Keratinocyte (primary cell): ENCODE measurements at regions not wholly inside any gene's neighbourhood (a gene's known extent, or its start where the extent isn't known, plus 50 kb on each side); places are given as distances from the start of the nearest gene placed in this dataset.

Experiments
- DNase-seq: peaks from one replicate; pipeline ENCODE4 v3.0.0-alpha.2; 2011; ENCODE audit warnings: low read depth, missing footprints, low spot score
- FAIRE-seq: peaks from 2 replicates; lab custom pipeline; 2011; peaks lifted over from hg19 to GRCh38; lab: Jason Lieb, UNC
- H2AFZ ChIP-seq: 2 replicates; pipeline ENCODE4 v1.6.0; 2012; ENCODE audit warnings: low read length, control low read depth, inconsistent platforms; ENCODE audit not compliant: control insufficient read depth
- H3K27ac ChIP-seq: 2 replicates; pipeline ENCODE4 v1.5.1; 2011; ENCODE audit warnings: low read length; ENCODE audit not compliant: control insufficient read depth, insufficient read depth
- H3K27me3 ChIP-seq: 3 replicates; pipeline ENCODE4 v1.6.0; 2011; ENCODE audit warnings: low read length; ENCODE audit not compliant: control insufficient read depth, insufficient read depth; ENCODE audit errors: extremely low read depth
- H3K36me3 ChIP-seq, 2 experiments: 2 replicates in 1 of 2; 3 replicates in 1 of 2; pipeline ENCODE4 v1.5.1; 2011; ENCODE audit warnings: low read length in 2 of 2, mild to moderate bottlenecking in 1 of 2; ENCODE audit not compliant: control insufficient read depth in 2 of 2, insufficient read depth in 2 of 2; ENCODE audit errors: extremely low read depth in 1 of 2
- H3K4me1 ChIP-seq: 3 replicates; pipeline ENCODE4 v1.5.1; 2011; ENCODE audit warnings: low read length; ENCODE audit not compliant: control insufficient read depth, insufficient read depth; ENCODE audit errors: extremely low read depth
- H3K4me2 ChIP-seq: 3 replicates; pipeline ENCODE4 v1.6.0; 2011; ENCODE audit warnings: low read depth, low read length; ENCODE audit not compliant: control insufficient read depth, insufficient read depth; ENCODE audit errors: extremely low read depth
- H3K4me3 ChIP-seq, 3 experiments: fragments of 200-600 bp in 1 of 3; sonication (generic) in 1 of 3; 2 replicates in 2 of 3; 3 replicates in 1 of 3; pipeline ENCODE4 v1.5.1; 2011 to 2016; ENCODE audit warnings: low read length in 3 of 3, mild to moderate bottlenecking in 3 of 3, control low read depth in 2 of 3, inconsistent platforms in 1 of 3, low read depth in 1 of 3, mixed read lengths in 1 of 3, mixed run types in 1 of 3, moderate library complexity in 1 of 3; ENCODE audit not compliant: control insufficient read depth in 2 of 3, insufficient read depth in 2 of 3; ENCODE audit errors: extremely low read depth in 1 of 3
- H3K79me2 ChIP-seq: 2 replicates; pipeline ENCODE4 v1.6.0; 2012; ENCODE audit warnings: low read length; ENCODE audit not compliant: control insufficient read depth, insufficient read depth
- H3K9ac ChIP-seq: 3 replicates; pipeline ENCODE4 v1.6.0; 2011; ENCODE audit warnings: low read length; ENCODE audit not compliant: control insufficient read depth, insufficient read depth; ENCODE audit errors: extremely low read depth
- H3K9me1 ChIP-seq: 3 replicates; pipeline ENCODE4 v1.6.0; 2011; ENCODE audit warnings: low read length; ENCODE audit not compliant: control insufficient read depth, insufficient read depth; ENCODE audit errors: extremely low read depth
- H3K9me3 ChIP-seq: 2 replicates; pipeline ENCODE4 v1.5.1; 2012; ENCODE audit warnings: low read depth, low read length; ENCODE audit not compliant: control insufficient read depth
- H4K20me1 ChIP-seq: 3 replicates; pipeline ENCODE4 v1.6.0; 2011; ENCODE audit warnings: low read length; ENCODE audit not compliant: control insufficient read depth, insufficient read depth; ENCODE audit errors: extremely low read depth
- EZH2 ChIP-seq: IDR thresholded peaks from one replicate; pipeline ENCODE4 v1.6.1; 2012; ENCODE audit warnings: inconsistent platforms, mild to moderate bottlenecking, low read length, moderate library complexity
- dilution Hi-C: fragments of 300-500 bp; cut with MboI; formaldehyde crosslinking; loops from one replicate; pipeline ENCODE4 v1.7.0; 2020; ENCODE audit warnings: low sequenced_read_pairs; ENCODE audit not compliant: extremely low pct_ligation_motif_present
- TF ChIP-seq, protein P1 (sequence below), 3 experiments: IDR thresholded peaks in 1 of 3; conservative IDR thresholded peaks in 1 of 3; optimal IDR thresholded peaks in 1 of 3; 2 replicates in 2 of 3; 3 replicates in 1 of 3; pipeline versions ENCODE3 to v1.5.1; 2011; ENCODE audit warnings: low read length in 3 of 3, mild to moderate bottlenecking in 3 of 3, moderate library complexity in 2 of 3, control low read depth in 1 of 3, inconsistent platforms in 1 of 3; ENCODE audit not compliant: insufficient read depth in 2 of 3; ENCODE audit errors: extremely low read depth in 1 of 3

DNA sequence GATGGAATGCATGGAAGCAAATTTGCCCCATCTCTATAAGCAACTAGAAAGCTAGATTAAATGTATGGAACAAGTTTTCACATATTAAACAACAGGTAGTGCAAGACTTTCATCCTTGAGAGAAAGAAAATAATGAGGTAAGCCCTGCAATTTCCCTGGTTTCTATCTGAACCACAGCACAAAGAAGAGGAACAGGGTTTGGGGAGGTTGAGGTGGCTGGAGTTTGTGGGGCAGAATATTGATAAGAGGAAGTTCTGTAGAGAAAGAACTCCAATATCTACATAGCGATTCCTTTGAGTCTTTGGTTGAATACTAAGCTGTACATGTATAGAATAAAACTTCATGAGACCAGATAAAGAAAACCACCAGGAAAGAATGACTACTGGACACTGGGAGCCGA lies 96.3 kb upstream of the CCND2 start:
- no peaks in the 10 kb centered on the region for H3K9me3 ChIP-seq

GRCh38 chr12:4176168-4176567 lies 97.4 kb upstream of the CCND2 start:
- H3K27ac ChIP-seq: no peak overlapping the region
- no peaks in the 10 kb centered on the region for H3K9me3 ChIP-seq
- dilution Hi-C loops: no loop called here
- H3K9ac ChIP-seq: no peak overlapping the region
- H3K36me3 ChIP-seq: no peaks in the 10 kb centered on the region
- H3K79me2 ChIP-seq: no peaks in the 10 kb centered on the region
- H3K9me1 ChIP-seq: no peaks in the 10 kb centered on the region
- no peaks in the 10 kb centered on the region for H3K4me1 ChIP-seq
- no peak overlapping the region for H2AFZ ChIP-seq
- TF ChIP-seq EZH2: no peak
- TF ChIP-seq, protein P1, sequence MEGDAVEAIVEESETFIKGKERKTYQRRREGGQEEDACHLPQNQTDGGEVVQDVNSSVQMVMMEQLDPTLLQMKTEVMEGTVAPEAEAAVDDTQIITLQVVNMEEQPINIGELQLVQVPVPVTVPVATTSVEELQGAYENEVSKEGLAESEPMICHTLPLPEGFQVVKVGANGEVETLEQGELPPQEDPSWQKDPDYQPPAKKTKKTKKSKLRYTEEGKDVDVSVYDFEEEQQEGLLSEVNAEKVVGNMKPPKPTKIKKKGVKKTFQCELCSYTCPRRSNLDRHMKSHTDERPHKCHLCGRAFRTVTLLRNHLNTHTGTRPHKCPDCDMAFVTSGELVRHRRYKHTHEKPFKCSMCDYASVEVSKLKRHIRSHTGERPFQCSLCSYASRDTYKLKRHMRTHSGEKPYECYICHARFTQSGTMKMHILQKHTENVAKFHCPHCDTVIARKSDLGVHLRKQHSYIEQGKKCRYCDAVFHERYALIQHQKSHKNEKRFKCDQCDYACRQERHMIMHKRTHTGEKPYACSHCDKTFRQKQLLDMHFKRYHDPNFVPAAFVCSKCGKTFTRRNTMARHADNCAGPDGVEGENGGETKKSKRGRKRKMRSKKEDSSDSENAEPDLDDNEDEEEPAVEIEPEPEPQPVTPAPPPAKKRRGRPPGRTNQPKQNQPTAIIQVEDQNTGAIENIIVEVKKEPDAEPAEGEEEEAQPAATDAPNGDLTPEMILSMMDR (optimal IDR thresholded peaks at IDR 0.05 in 1 of 3, IDR thresholded peaks at IDR 0.05 in 1 of 3, conservative IDR thresholded peaks at IDR 0.05 in 1 of 3; ENCODE audit: extremely low read depth in 1 of 3, insufficient read depth in 2 of 3, low read length in 3 of 3): no peak
- no peak for DNase-seq
- no peak overlapping the region for H3K4me2 ChIP-seq
- no peaks in the 10 kb centered on the region for H4K20me1 ChIP-seq
- H3K4me3 ChIP-seq: no peak overlapping the region
- no peak for FAIRE-seq
- H3K27me3 ChIP-seq: no peaks in the 10 kb centered on the region

More for the DNA sequence above, 96.3 kb upstream of the CCND2 start:
- TF ChIP-seq EZH2: no peak
- TF ChIP-seq, protein P1 (optimal IDR thresholded peaks at IDR 0.05 in 1 of 3, IDR thresholded peaks at IDR 0.05 in 1 of 3, conservative IDR thresholded peaks at IDR 0.05 in 1 of 3; ENCODE audit: extremely low read depth in 1 of 3, insufficient read depth in 2 of 3, low read length in 3 of 3): no peak
- no peak overlapping the region for H3K9ac ChIP-seq
- no peaks in the 10 kb centered on the region for H3K9me1 ChIP-seq
- no peaks in the 10 kb centered on the region for H3K79me2 ChIP-seq
- no peak for DNase-seq
- dilution Hi-C loops: no loop called here
- H3K4me1 ChIP-seq: no peaks in the 10 kb centered on the region
- H3K27ac ChIP-seq: no peak overlapping the region
- H3K4me3 ChIP-seq: no peak overlapping the region
- H2AFZ ChIP-seq: no peak overlapping the region
- H3K4me2 ChIP-seq: no peak overlapping the region
- no peaks in the 10 kb centered on the region for H3K27me3 ChIP-seq
- H3K36me3 ChIP-seq: no peaks in the 10 kb centered on the region
- FAIRE-seq: no peak
- H4K20me1 ChIP-seq: no peaks in the 10 kb centered on the region
